ENCODE measurements at regions not wholly inside any gene's neighbourhood (a gene's known extent, or its start where the extent isn't known, plus 50 kb on each side); places are given as distances from the start of the nearest gene placed in this dataset.

GRCh38 chr5:98414938-98415337, 358.5 kb upstream of the RGMB start:
- no peak for DNase-seq

- no peak for DNase-seq
These were observed 357.8 kb upstream of the RGMB start for GRCh38 chr5:98415663-98416062.

- DNase-seq, result no peak
These were observed 356.9 kb upstream of the RGMB start for GRCh38 chr5:98416541-98416940.

- no peak for DNase-seq
These were observed 353.6 kb upstream of the RGMB start for GRCh38 chr5:98419825-98420224.

GRCh38 chr5:98424681-98425450, 348.6 kb upstream of the RGMB start:
- DNase-seq, result no peak

- DNase-seq, result no peak
These were observed 347.8 kb upstream of the RGMB start for GRCh38 chr5:98425640-98426039.

GRCh38 chr5:98428806-98429205, 344.7 kb upstream of the RGMB start:
- DNase-seq, result no peak

GRCh38 chr5:98432378-98432777, 341.1 kb upstream of the RGMB start:
- DNase-seq, result no peak

- DNase-seq, result no peak
These were observed 340.4 kb upstream of the RGMB start for GRCh38 chr5:98433022-98433421.

- DNase-seq, result no peak
These were observed 339.8 kb upstream of the RGMB start for GRCh38 chr5:98433673-98434072.

- no peak for DNase-seq
These were observed 336.8 kb upstream of the RGMB start for GRCh38 chr5:98436667-98437066.

GRCh38 chr5:98442448-98442847, 331.0 kb upstream of the RGMB start:
- DNase-seq, result no peak

- no peak for DNase-seq
These were observed 329.6 kb upstream of the RGMB start for GRCh38 chr5:98443881-98444280.

GRCh38 chr5:98453296-98453695, 320.2 kb upstream of the RGMB start:
- DNase-seq, result no peak

GRCh38 chr5:98454407-98454806, 319.1 kb upstream of the RGMB start:
- DNase-seq, result no peak

- DNase-seq, result no peak
These were observed 318.6 kb upstream of the RGMB start for GRCh38 chr5:98454904-98455303.

- peak; percentile 1 for DNase-seq
These were observed 317.8 kb upstream of the RGMB start for GRCh38 chr5:98455665-98456064.

GRCh38 chr5:98458004-98458403, 315.5 kb upstream of the RGMB start:
- no peak for DNase-seq

GRCh38 chr5:98458726-98459125, 314.7 kb upstream of the RGMB start:
- no peak for DNase-seq

- DNase-seq, result no peak
These were observed 312.9 kb upstream of the RGMB start for GRCh38 chr5:98460536-98460935.

- DNase-seq, result no peak
These were observed 312.0 kb upstream of the RGMB start for GRCh38 chr5:98461485-98461884.

GRCh38 chr5:98463222-98463621, 310.2 kb upstream of the RGMB start:
- no peak for DNase-seq

GRCh38 chr5:98463676-98464075, 309.8 kb upstream of the RGMB start:
- no peak for DNase-seq

- DNase-seq, result no peak
These were observed 308.6 kb upstream of the RGMB start for GRCh38 chr5:98464737-98465330.

Measured in NCI-H82 (cell line).